BJ (cell line): ENCODE measurements at regions not wholly inside any gene's neighbourhood (a gene's known extent, or its start where the extent isn't known, plus 50 kb on each side); places are given as distances from the start of the nearest gene placed in this dataset.
"Not testable (repeated sequence)": the region's sequence is repeated elsewhere in the genome, so short reads cannot be mapped to it uniquely, and the experiment has no call there.

Source experiments
- CTCF ChIA-PET: fragments of 350-600 bp; formaldehyde crosslinking; extraction: SDS; loops from one replicate; lab custom pipeline; 2021; ENCODE audit warnings: antibody characterized with exemption, inconsistent platforms; lab: Yijun Ruan, JAX
- POLR2A ChIA-PET: fragments of 300-600 bp; sonication (Branson Sonifier 250); formaldehyde crosslinking; extraction: SDS; loops from one replicate; lab custom pipeline; 2021; ENCODE audit warnings: antibody characterized with exemption; lab: Charles Lee
- DNase-seq: peaks from one replicate; pipeline ENCODE4 v3.0.0-alpha.2; 2011; ENCODE audit warnings: low read depth
- H3K27me3 ChIP-seq: 2 replicates; pipeline ENCODE4 v1.6.0; 2011; ENCODE audit warnings: low read length; ENCODE audit not compliant: control insufficient read depth, insufficient read depth
- H3K36me3 ChIP-seq: 2 replicates; pipeline ENCODE4 v1.5.1; 2011; ENCODE audit warnings: low read length; ENCODE audit not compliant: control insufficient read depth, insufficient read depth
- H3K4me3 ChIP-seq: 2 replicates; pipeline ENCODE4 v1.5.1; 2011; ENCODE audit warnings: low read depth, mild to moderate bottlenecking, control low read depth, low read length
- CTCF ChIP-seq: IDR thresholded peaks from 2 replicates; pipeline ENCODE4 v1.5.1; 2011; ENCODE audit warnings: low read depth, mild to moderate bottlenecking, control low read depth, inconsistent platforms, low read length, moderate library complexity; ENCODE audit not compliant: insufficient read depth

GRCh38 chr3:27031476-27031875, 337.7 kb downstream of the NEK10 start:
- Histone ChIP-seq H3K27me3 (no peaks in the 10 kb centered on the region), H3K4me3 (no peak overlapping the region), H3K36me3 (no peaks in the 10 kb centered on the region)
- ChIA-PET POLR2A (no interaction called here), CTCF (no interaction called here)
- no peak for TF ChIP-seq CTCF
- no peak for DNase-seq

GRCh38 chr3:27034255-27034654, 334.9 kb downstream of the NEK10 start:
- no peak for DNase-seq
- H3K27me3 ChIP-seq: no peaks in the 10 kb centered on the region

GRCh38 chr3:27040674-27041073, 328.5 kb downstream of the NEK10 start:
- TF ChIP-seq CTCF: no peak
- no peaks in the 10 kb centered on the region for H3K36me3 ChIP-seq
- H3K4me3 ChIP-seq: no peak overlapping the region
- DNase-seq: no peak
- no peaks in the 10 kb centered on the region for H3K27me3 ChIP-seq
- ChIA-PET POLR2A (no interaction called here), CTCF (no interaction called here)

More at GRCh38 chr3:27034255-27034654, 334.9 kb downstream of the NEK10 start:
- no peaks in the 10 kb centered on the region for H3K36me3 ChIP-seq
- POLR2A ChIA-PET: no interaction called here
- CTCF ChIA-PET: no interaction called here
- no peak overlapping the region for H3K4me3 ChIP-seq
- no peak for TF ChIP-seq CTCF

GRCh38 chr3:27042541-27042940, 326.6 kb downstream of the NEK10 start:
- CTCF ChIA-PET, DNase-seq, H3K36me3 ChIP-seq, H3K4me3 ChIP-seq, POLR2A ChIA-PET, H3K27me3 ChIP-seq: not testable (repeated sequence)

- H3K36me3 ChIP-seq: no peaks in the 10 kb centered on the region
- ChIA-PET POLR2A (no interaction called here), CTCF (no interaction called here)
- no peak overlapping the region for H3K4me3 ChIP-seq
- no peak for TF ChIP-seq CTCF
- DNase-seq: no peak
- no peaks in the 10 kb centered on the region for H3K27me3 ChIP-seq
Observed at GRCh38 chr3:27043328-27043955, 325.7 kb downstream of the NEK10 start.

- DNase-seq: no peak
- TF ChIP-seq CTCF: no peak
- H3K27me3 ChIP-seq: no peaks in the 10 kb centered on the region
- no peaks in the 10 kb centered on the region for H3K36me3 ChIP-seq
- CTCF ChIA-PET: no interaction called here
- H3K4me3 ChIP-seq: no peak overlapping the region
- POLR2A ChIA-PET: no interaction called here
Observed at GRCh38 chr3:27044931-27045481, 324.2 kb downstream of the NEK10 start.
